Mesodermal cell (in vitro differentiated cells): ENCODE measurements at regions not wholly inside any gene's neighbourhood (a gene's known extent, or its start where the extent isn't known, plus 50 kb on each side); places are given as distances from the start of the nearest gene placed in this dataset.

Experiments
- H3K27ac ChIP-seq: 2 replicates; pipeline ENCODE4 v1.7.0; 2013; ENCODE audit warnings: mild to moderate bottlenecking, low read depth, low read length, moderate library complexity; ENCODE audit not compliant: severe bottlenecking
- H3K36me3 ChIP-seq: 2 replicates; pipeline ENCODE4 v1.7.1; 2013; ENCODE audit warnings: mild to moderate bottlenecking, low read length, moderate library complexity; ENCODE audit not compliant: control insufficient read depth, insufficient read depth
- H3K4me1 ChIP-seq: one replicate; pipeline ENCODE4 v1.7.1; 2013; ENCODE audit warnings: mild to moderate bottlenecking, low read length; ENCODE audit not compliant: insufficient read depth, control insufficient read depth, poor library complexity, severe bottlenecking
- H3K4me3 ChIP-seq: 2 replicates; pipeline ENCODE4 v1.7.0; 2013; ENCODE audit warnings: low read length, control low read depth, mild to moderate bottlenecking; ENCODE audit not compliant: insufficient read depth, poor library complexity, severe bottlenecking; ENCODE audit errors: extremely low read depth
- H3K9me3 ChIP-seq: 2 replicates; pipeline ENCODE4 v1.7.1; 2013; ENCODE audit warnings: mild to moderate bottlenecking, low read length, moderate library complexity; ENCODE audit not compliant: control insufficient read depth
- WGBS, 2 experiments: methylation state at CpG; one replicate each; pipeline ENCODE4 v1.1.5; 2013; ENCODE audit warnings: missing lambda C conversion rate in 2 of 2; ENCODE audit not compliant: insufficient coverage in 2 of 2; 5-methylcytosine and 5-hydroxymethylcytosine counted together

GRCh38 chr2:51981783-51982182 lies 949.9 kb upstream of the NRXN1 start:
- WGBS, 2 experiments: no CpG with 5 or more reads among the region's 2 CpGs
- H3K4me1 ChIP-seq: no peaks in the 10 kb centered on the region
- H3K27ac ChIP-seq: no peak overlapping the region
- H3K36me3 ChIP-seq: no peaks in the 10 kb centered on the region
- H3K4me3 ChIP-seq: no peak overlapping the region
- H3K9me3 ChIP-seq: no peaks in the 10 kb centered on the region

GRCh38 chr2:51976623-51977022 lies 944.7 kb upstream of the NRXN1 start:
- Histone ChIP-seq H3K27ac (no peak overlapping the region), H3K4me3 (no peak overlapping the region), H3K36me3 (no peaks in the 10 kb centered on the region), H3K9me3 (no peaks in the 10 kb centered on the region), H3K4me1 (no peaks in the 10 kb centered on the region)
- 80% methylated on average over 1 of the region's 2 CpGs; no CpG with 5 or more reads in 1 of the 2 experiments for WGBS, 2 experiments

GRCh38 chr2:51971136-51971535 lies 939.2 kb upstream of the NRXN1 start:
- no peaks in the 10 kb centered on the region for H3K36me3 ChIP-seq
- H3K4me3 ChIP-seq: no peak overlapping the region
- no peaks in the 10 kb centered on the region for H3K4me1 ChIP-seq
- no peak overlapping the region for H3K27ac ChIP-seq
- H3K9me3 ChIP-seq: no peaks in the 10 kb centered on the region
- no CpG with 5 or more reads among the region's 1 CpG for WGBS, 2 experiments

- no peak overlapping the region for H3K4me3 ChIP-seq
- no peaks in the 10 kb centered on the region for H3K9me3 ChIP-seq
- no peak overlapping the region for H3K27ac ChIP-seq
- 44% methylated on average over 1 of the region's 1 CpG; no CpG with 5 or more reads in 1 of the 2 experiments for WGBS, 2 experiments
- no peaks in the 10 kb centered on the region for H3K36me3 ChIP-seq
- H3K4me1 ChIP-seq: no peaks in the 10 kb centered on the region
Measured at GRCh38 chr2:51969347-51969746, 937.4 kb upstream of the NRXN1 start.

GRCh38 chr2:51960841-51961335 lies 929.0 kb upstream of the NRXN1 start:
- Histone ChIP-seq H3K36me3 (no peaks in the 10 kb centered on the region), H3K27ac (no peak overlapping the region), H3K4me1 (no peaks in the 10 kb centered on the region), H3K9me3 (no peaks in the 10 kb centered on the region), H3K4me3 (no peak overlapping the region)
- WGBS, 2 experiments: 88 to 92% methylated on average over 3 of the region's 3 CpGs

- no peak overlapping the region for H3K4me3 ChIP-seq
- H3K9me3 ChIP-seq: no peaks in the 10 kb centered on the region
- H3K4me1 ChIP-seq: no peaks in the 10 kb centered on the region
- H3K27ac ChIP-seq: no peak overlapping the region
- H3K36me3 ChIP-seq: no peaks in the 10 kb centered on the region
- 75 to 100% methylated on average over 1 to 2 of the region's 2 CpGs for WGBS, 2 experiments
Measured at GRCh38 chr2:51960281-51960680, 928.3 kb upstream of the NRXN1 start.

- Histone ChIP-seq H3K4me3 (no peak overlapping the region), H3K36me3 (no peaks in the 10 kb centered on the region), H3K4me1 (no peaks in the 10 kb centered on the region), H3K27ac (no peak overlapping the region), H3K9me3 (no peaks in the 10 kb centered on the region)
- WGBS, 2 experiments: no CpG with 5 or more reads among the region's 2 CpGs
Measured at GRCh38 chr2:51959696-51960095, 927.8 kb upstream of the NRXN1 start.

GRCh38 chr2:51953931-51954330 lies 922.0 kb upstream of the NRXN1 start:
- Histone ChIP-seq H3K4me1 (no peaks in the 10 kb centered on the region), H3K9me3 (peaks cover 21% of the 10 kb centered on the region), H3K36me3 (no peaks in the 10 kb centered on the region), H3K4me3 (no peak overlapping the region), H3K27ac (no peak overlapping the region)

GRCh38 chr2:51921076-51921475 lies 889.1 kb upstream of the NRXN1 start:
- Histone ChIP-seq H3K4me3 (no peak overlapping the region), H3K9me3 (no peaks in the 10 kb centered on the region), H3K36me3 (no peaks in the 10 kb centered on the region), H3K27ac (no peak overlapping the region), H3K4me1 (no peaks in the 10 kb centered on the region)

- H3K4me3 ChIP-seq: no peak overlapping the region
- no peaks in the 10 kb centered on the region for H3K4me1 ChIP-seq
- no peaks in the 10 kb centered on the region for H3K9me3 ChIP-seq
- no peaks in the 10 kb centered on the region for H3K36me3 ChIP-seq
- WGBS, 2 experiments: 74 to 86% methylated on average over 3 to 6 of the region's 6 CpGs
- H3K27ac ChIP-seq: no peak overlapping the region
Measured at GRCh38 chr2:51920509-51920908, 888.6 kb upstream of the NRXN1 start.

- no CpG with 5 or more reads among the region's 1 CpG for WGBS, 2 experiments
- Histone ChIP-seq H3K36me3 (no peaks in the 10 kb centered on the region), H3K27ac (no peak overlapping the region), H3K4me3 (no peak overlapping the region), H3K9me3 (no peaks in the 10 kb centered on the region), H3K4me1 (no peaks in the 10 kb centered on the region)
Measured at GRCh38 chr2:51919395-51919794, 887.5 kb upstream of the NRXN1 start.

- Histone ChIP-seq H3K4me1 (no peaks in the 10 kb centered on the region), H3K36me3 (no peaks in the 10 kb centered on the region), H3K9me3 (no peaks in the 10 kb centered on the region), H3K4me3 (no peak overlapping the region), H3K27ac (no peak overlapping the region)
- 100% methylated on average over 1 to 2 of the region's 3 CpGs for WGBS, 2 experiments
Measured at GRCh38 chr2:51918113-51918512, 886.2 kb upstream of the NRXN1 start.
